ENCODE measurements at regions not wholly inside any gene's neighbourhood (a gene's known extent, or its start where the extent isn't known, plus 50 kb on each side); places are given as distances from the start of the nearest gene placed in this dataset.
"Not testable (repeated sequence)": the region's sequence is repeated elsewhere in the genome, so short reads cannot be mapped to it uniquely, and the experiment has no call there.

DNA sequence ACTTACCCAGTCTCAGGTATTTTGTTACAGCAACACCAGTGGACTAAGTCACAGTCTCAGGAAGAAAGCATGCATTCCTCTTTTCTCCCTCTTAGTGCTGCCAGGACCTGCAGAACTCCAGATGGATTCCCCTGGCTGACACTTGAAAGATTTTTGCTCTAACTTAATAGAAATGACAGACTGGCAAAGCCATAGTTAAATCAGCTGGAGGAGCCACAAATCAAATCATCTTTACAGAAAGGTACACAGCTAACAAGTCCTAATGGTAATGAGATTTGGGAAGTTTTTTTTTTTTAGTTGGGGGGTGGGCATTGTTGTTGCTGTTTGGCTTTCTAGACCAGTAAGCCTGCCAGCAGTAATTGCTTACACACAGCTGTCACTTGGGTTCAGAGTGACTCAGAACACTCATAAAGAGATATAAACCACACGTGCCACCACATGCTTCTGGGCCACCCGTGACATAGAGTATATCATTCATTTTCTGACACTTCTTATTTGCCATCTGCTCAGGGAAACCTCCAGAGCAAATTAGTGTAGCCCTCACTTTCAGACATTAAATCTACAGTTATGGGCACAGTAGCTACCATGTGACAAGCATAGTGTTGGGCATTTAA is 72.4 kb downstream of the FH start:
- no peak overlapping the region for H3K4me3 ChIP-seq (ENCODE audit: low read length)

DNA sequence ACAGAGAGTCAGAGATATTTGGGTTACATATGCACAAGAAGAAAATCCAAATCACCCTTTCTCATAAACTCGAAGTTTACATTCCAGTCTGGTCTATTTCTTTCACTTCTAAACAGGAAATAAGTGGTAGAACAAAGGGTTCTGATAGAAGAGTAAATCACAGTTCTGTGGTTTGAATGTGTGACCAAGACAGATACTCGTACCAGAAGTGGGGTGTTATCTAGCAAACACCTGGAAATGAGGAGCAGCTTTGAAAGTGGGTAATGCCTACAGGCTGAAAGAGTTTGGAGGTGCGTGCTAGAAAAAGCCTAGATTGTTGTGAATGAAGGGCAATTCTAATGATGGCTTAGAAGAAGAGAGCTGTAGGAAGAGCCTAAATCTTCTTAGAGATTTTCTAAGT is 74.7 kb downstream of the FH start:
- no peak overlapping the region for H3K4me3 ChIP-seq (ENCODE audit: low read length)

More for the DNA sequence above, 72.4 kb downstream of the FH start:
- Histone ChIP-seq H3K4me1 (ENCODE audit: control insufficient read depth, low read depth, low read length) (no peaks in the 10 kb centered on the region), H3K36me3 (ENCODE audit: control insufficient read depth, low read depth, low read length) (no peaks in the 10 kb centered on the region), H3K27me3 (ENCODE audit: control insufficient read depth, insufficient read depth, low read length) (no peaks in the 10 kb centered on the region), H3K9ac (ENCODE audit: low read length) (no peak overlapping the region), H3K9me3 (ENCODE audit: control insufficient read depth, low read depth, low read length) (no peaks in the 10 kb centered on the region), H3K27ac (ENCODE audit: low read length) (no peak overlapping the region)

DNA sequence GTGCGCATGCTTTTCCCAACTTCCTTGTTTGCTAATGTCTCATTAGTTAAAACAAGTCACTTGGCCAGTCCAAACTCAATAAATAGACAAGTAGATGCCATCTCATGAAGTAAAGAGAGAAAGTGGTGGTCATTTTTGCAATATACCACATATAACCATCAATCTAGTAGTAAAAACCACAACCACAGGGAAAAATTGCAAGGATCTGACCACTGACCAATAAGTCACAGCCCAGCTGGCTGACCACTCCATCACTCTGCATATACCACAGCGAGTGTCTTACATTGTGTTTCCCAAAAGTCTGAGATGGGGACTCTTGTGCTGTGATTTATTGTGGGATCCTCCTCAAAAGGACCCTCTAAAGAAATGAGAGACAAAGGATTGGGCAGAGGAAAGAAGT is 76.0 kb downstream of the FH start:
- Histone ChIP-seq H3K36me3 (ENCODE audit: control insufficient read depth, low read depth, low read length) (no peaks in the 10 kb centered on the region), H3K27ac (ENCODE audit: low read length) (no peak overlapping the region), H3K4me3 (ENCODE audit: low read length) (no peak overlapping the region), H3K4me1 (ENCODE audit: control insufficient read depth, low read depth, low read length) (peaks cover 7% of the 10 kb centered on the region), H3K9me3 (ENCODE audit: control insufficient read depth, low read depth, low read length) (no peaks in the 10 kb centered on the region), H3K9ac (ENCODE audit: low read length) (no peak overlapping the region), H3K27me3 (ENCODE audit: control insufficient read depth, insufficient read depth, low read length) (no peaks in the 10 kb centered on the region)

More for the DNA sequence above, 74.7 kb downstream of the FH start:
- H3K4me1 ChIP-seq (ENCODE audit: control insufficient read depth, low read depth, low read length): peaks cover 6% of the 10 kb centered on the region
- no peak overlapping the region for H3K9ac ChIP-seq (ENCODE audit: low read length)
- H3K27ac ChIP-seq (ENCODE audit: low read length): no peak overlapping the region
- no peaks in the 10 kb centered on the region for H3K9me3 ChIP-seq (ENCODE audit: control insufficient read depth, low read depth, low read length)
- no peaks in the 10 kb centered on the region for H3K36me3 ChIP-seq (ENCODE audit: control insufficient read depth, low read depth, low read length)
- H3K27me3 ChIP-seq (ENCODE audit: control insufficient read depth, insufficient read depth, low read length): no peaks in the 10 kb centered on the region

DNA sequence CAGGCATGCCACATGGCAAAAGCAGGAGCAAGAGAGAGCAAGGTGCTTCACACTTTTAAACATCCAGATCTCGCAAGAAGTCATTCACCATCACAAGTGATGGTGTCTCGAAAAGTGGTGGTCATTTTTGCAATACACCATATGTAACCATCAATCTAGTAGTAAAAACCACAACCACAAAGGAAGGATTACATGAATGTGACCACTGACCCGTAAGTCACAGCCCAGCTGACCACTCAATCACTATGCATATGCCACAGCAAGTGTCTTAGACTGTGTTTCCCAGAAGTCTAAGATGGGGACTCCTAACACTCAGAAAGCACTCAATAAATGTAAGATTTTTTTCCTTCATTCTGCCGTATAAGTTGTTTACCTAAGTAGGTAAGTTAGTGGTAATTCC is 76.9 kb downstream of the FH start:
- H3K36me3 ChIP-seq (ENCODE audit: control insufficient read depth, low read depth, low read length): no peaks in the 10 kb centered on the region
- H3K4me1 ChIP-seq (ENCODE audit: control insufficient read depth, low read depth, low read length): peaks cover 7% of the 10 kb centered on the region
- no peak overlapping the region for H3K4me3 ChIP-seq (ENCODE audit: low read length)
- H3K27me3 ChIP-seq (ENCODE audit: control insufficient read depth, insufficient read depth, low read length): no peaks in the 10 kb centered on the region
- H3K9ac ChIP-seq (ENCODE audit: low read length): no peak overlapping the region
- no peaks in the 10 kb centered on the region for H3K9me3 ChIP-seq (ENCODE audit: control insufficient read depth, low read depth, low read length)
- no peak overlapping the region for H3K27ac ChIP-seq (ENCODE audit: low read length)

DNA sequence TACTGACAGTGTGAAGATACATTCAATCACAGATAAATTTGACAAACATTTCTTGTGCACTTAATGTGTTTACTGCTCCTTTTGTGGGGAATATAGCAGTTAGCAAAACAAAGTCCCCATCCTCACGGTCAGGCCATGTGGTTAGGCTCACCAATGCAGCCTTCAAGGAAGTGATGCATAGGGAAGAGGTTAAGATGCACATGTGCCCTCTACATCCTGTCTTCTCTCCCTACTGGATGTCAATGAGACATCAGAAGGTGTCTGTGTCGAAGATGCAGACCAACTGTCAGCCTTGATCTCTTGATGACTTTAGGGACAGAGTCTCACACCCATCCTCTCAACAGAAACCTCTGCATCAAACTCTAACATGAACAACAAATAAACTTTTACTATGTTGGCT is 78.7 kb downstream of the FH start:
- no peaks in the 10 kb centered on the region for H3K36me3 ChIP-seq (ENCODE audit: control insufficient read depth, low read depth, low read length)
- H3K9me3 ChIP-seq (ENCODE audit: control insufficient read depth, low read depth, low read length): no peaks in the 10 kb centered on the region
- no peak overlapping the region for H3K27ac ChIP-seq (ENCODE audit: low read length)
- no peak overlapping the region for H3K9ac ChIP-seq (ENCODE audit: low read length)
- no peak overlapping the region for H3K4me3 ChIP-seq (ENCODE audit: low read length)
- no peaks in the 10 kb centered on the region for H3K27me3 ChIP-seq (ENCODE audit: control insufficient read depth, insufficient read depth, low read length)
- peaks cover 7% of the 10 kb centered on the region for H3K4me1 ChIP-seq (ENCODE audit: control insufficient read depth, low read depth, low read length)

DNA sequence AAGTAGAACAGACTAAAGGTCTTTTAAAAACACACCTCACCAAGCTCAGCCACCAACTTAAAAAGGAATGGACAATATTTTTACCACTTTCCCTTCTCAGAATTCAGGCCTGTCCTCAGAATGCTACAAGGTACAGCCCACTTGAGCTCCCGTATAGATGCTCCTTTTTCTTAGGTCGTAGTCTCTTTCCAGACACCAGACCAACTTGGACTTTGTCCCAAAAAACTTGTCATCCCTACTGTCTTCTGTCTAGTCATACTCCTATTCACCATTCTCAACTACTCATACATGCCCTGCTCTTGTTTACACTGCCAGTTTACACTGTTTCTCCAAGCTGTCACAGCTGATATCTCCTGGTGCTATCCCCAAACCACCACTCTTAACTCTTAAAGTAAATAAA is 80.9 kb downstream of the FH start:
- not testable (repeated sequence) for H3K36me3 ChIP-seq (ENCODE audit: control insufficient read depth, low read depth, low read length); H3K27me3 ChIP-seq (ENCODE audit: control insufficient read depth, insufficient read depth, low read length); H3K27ac ChIP-seq (ENCODE audit: low read length); H3K9me3 ChIP-seq (ENCODE audit: control insufficient read depth, low read depth, low read length); H3K4me1 ChIP-seq (ENCODE audit: control insufficient read depth, low read depth, low read length); H3K9ac ChIP-seq (ENCODE audit: low read length); H3K4me3 ChIP-seq (ENCODE audit: low read length)

DNA sequence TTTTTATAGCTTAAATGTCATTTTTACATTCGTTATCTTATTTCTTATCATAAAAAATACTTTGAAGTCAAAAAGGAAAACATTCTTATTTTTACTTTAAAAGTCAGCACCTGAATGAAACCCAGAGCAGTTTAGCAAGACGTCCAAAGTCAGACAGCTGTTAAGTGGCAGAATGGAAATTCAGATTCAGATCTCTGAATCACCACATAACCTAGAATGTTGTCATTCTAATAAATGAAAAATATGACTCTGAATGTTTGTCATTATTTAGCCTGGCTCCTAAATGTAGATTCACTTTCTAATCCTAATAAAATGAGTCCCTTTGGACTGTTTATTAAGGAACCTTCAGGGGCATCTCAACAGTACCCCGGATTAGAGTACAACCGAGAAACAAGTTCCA is 75.2 kb upstream of the RGS7 start:
- Histone ChIP-seq H3K36me3 (ENCODE audit: control insufficient read depth, low read depth, low read length) (no peaks in the 10 kb centered on the region), H3K9ac (ENCODE audit: low read length) (no peak overlapping the region), H3K4me3 (ENCODE audit: low read length) (no peak overlapping the region), H3K27me3 (ENCODE audit: control insufficient read depth, insufficient read depth, low read length) (no peaks in the 10 kb centered on the region), H3K9me3 (ENCODE audit: control insufficient read depth, low read depth, low read length) (no peaks in the 10 kb centered on the region), H3K27ac (ENCODE audit: low read length) (no peak overlapping the region), H3K4me1 (ENCODE audit: control insufficient read depth, low read depth, low read length) (no peaks in the 10 kb centered on the region)

DNA sequence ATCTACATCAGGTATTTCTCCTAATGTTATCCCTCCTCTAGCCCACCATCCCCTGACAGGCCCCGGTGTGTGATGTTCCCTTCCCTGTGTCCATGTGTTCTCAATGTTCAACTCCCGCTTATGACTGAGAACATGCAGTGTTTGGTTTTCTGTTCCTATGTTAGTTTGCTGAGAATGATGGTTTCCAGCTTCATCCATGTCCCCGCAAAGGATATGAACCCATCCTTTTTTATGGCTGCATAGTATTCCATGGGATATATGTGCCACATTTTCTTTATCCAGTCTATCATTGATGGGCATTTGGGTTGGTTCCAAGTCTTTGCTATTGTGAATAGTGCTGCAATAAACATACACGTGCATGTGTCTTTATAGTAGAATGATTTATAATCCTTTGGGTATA is 68.1 kb upstream of the RGS7 start:
- H3K27ac ChIP-seq (ENCODE audit: low read length); H3K9me3 ChIP-seq (ENCODE audit: control insufficient read depth, low read depth, low read length); H3K36me3 ChIP-seq (ENCODE audit: control insufficient read depth, low read depth, low read length); H3K4me3 ChIP-seq (ENCODE audit: low read length); H3K9ac ChIP-seq (ENCODE audit: low read length); H3K4me1 ChIP-seq (ENCODE audit: control insufficient read depth, low read depth, low read length): not testable (repeated sequence)
- peaks cover 31% of the 10 kb centered on the region for H3K27me3 ChIP-seq (ENCODE audit: control insufficient read depth, insufficient read depth, low read length)

DNA sequence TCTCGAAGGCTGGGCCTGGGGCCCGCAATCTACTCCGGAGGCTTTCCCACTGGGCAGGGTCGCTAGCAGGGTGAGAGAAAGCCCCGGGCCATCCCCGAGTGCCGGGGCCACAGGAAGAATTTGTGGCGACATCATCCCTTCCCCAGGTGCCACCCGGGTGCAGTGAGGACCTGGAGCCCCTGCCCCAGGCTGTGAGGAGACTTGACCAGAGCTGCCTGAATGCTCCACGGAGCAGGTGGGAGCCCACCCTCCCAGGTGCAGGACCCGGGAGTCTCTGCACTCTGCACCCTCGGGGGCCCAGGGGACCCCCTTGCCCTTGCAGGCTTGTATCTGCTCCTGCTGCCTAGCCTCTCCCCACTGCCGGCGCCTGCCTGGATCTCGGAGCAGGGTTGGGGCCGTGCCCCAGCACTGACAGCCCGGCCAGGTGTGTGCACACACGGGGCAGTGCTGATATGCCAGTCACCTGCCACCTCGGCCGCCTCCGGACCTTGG is 67.5 kb upstream of the RGS7 start:
- Histone ChIP-seq H3K4me3 (ENCODE audit: low read length) (peak overlapping the region; percentile 63), H3K9ac (ENCODE audit: low read length) (no peak overlapping the region)

DNA sequence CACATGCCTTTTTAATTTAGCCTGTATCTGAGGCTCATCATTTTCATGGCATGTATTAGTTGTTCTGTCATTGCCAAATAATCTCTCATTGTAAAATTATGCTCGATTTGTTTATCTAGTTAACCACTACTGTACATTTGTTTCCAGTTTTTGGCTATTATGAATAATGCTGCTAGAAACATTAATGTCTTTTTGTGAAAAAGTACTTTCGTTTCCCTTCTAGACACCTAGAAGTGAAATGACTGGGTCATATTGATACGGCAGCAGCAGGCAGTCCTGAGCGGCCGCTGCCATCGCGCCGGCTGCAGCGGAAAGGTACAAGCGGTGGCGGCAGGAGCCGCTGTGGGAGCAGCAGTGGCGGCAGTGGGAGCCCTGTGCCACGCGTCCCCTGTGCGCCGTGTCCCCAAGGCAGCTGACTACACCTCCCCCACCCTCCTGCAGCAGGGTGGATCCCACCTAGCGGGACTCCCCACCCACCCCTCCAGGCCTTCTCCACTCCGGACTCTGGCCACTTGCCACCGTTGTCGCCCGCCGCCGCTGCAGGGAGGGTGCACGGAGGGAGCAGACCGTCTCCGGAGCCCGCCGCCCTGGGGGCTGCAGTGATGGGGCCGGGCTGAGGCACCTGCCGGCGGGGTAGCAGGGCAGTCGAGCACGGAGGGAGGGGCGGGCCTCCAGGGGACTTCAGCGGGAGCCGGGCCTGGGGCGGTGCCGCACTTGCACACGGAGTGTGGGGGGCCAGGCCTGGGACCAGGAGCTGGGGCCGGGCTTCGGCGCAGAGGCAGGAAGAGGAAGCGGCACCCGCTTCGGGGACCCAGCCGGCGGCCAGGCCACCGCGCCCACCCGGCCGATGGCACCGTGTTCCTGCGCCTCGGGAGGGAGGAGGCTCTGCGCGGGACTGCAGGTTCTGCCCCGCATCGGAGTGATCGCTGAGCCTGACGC is 66.8 kb upstream of the RGS7 start:
- peaks cover 31% of the 10 kb centered on the region for H3K27me3 ChIP-seq (ENCODE audit: control insufficient read depth, insufficient read depth, low read length)
- peaks cover 3% of the 10 kb centered on the region for H3K4me1 ChIP-seq (ENCODE audit: control insufficient read depth, low read depth, low read length)
- H3K9me3 ChIP-seq (ENCODE audit: control insufficient read depth, low read depth, low read length): no peaks in the 10 kb centered on the region
- H3K27ac ChIP-seq (ENCODE audit: low read length): no peak overlapping the region
- no peaks in the 10 kb centered on the region for H3K36me3 ChIP-seq (ENCODE audit: control insufficient read depth, low read depth, low read length)
- peak overlapping the region; percentile 63 for H3K4me3 ChIP-seq (ENCODE audit: low read length)
- H3K9ac ChIP-seq (ENCODE audit: low read length): no peak overlapping the region

More for the DNA sequence above, 67.5 kb upstream of the RGS7 start:
- Histone ChIP-seq H3K27me3 (ENCODE audit: control insufficient read depth, insufficient read depth, low read length) (peaks cover 31% of the 10 kb centered on the region), H3K27ac (ENCODE audit: low read length) (no peak overlapping the region), H3K4me1 (ENCODE audit: control insufficient read depth, low read depth, low read length) (peaks cover 3% of the 10 kb centered on the region), H3K36me3 (ENCODE audit: control insufficient read depth, low read depth, low read length) (no peaks in the 10 kb centered on the region), H3K9me3 (ENCODE audit: control insufficient read depth, low read depth, low read length) (no peaks in the 10 kb centered on the region)

DNA sequence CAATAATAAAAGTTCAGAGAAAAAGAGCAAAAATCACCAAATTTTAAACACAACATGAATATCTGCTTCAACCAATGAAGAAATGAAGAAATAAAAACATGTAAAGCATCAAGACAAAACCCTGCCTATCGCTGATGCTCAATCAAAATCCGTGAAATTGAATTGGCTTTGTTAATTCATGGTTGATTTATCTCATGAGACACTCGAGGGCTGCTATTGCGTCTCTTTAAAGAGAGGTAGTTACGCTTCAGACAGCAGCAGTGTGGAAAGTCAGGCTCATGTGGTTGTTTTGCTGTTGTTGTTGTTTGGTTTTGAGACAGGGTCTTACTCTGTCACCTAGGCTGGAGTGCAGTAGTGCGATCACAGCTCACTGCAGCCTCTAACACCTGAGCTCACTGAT is 65.5 kb upstream of the RGS7 start:
- H3K9ac ChIP-seq (ENCODE audit: low read length): no peak overlapping the region
- H3K36me3 ChIP-seq (ENCODE audit: control insufficient read depth, low read depth, low read length): no peaks in the 10 kb centered on the region
- no peaks in the 10 kb centered on the region for H3K9me3 ChIP-seq (ENCODE audit: control insufficient read depth, low read depth, low read length)
- no peak overlapping the region for H3K4me3 ChIP-seq (ENCODE audit: low read length)
- peaks cover 3% of the 10 kb centered on the region for H3K4me1 ChIP-seq (ENCODE audit: control insufficient read depth, low read depth, low read length)
- H3K27ac ChIP-seq (ENCODE audit: low read length): no peak overlapping the region
- peaks cover 31% of the 10 kb centered on the region for H3K27me3 ChIP-seq (ENCODE audit: control insufficient read depth, insufficient read depth, low read length)

Measured in iPS-18a (cell line).